T-helper 1 cell (primary cell): ENCODE measurements at regions not wholly inside any gene's neighbourhood (a gene's known extent, or its start where the extent isn't known, plus 50 kb on each side); places are given as distances from the start of the nearest gene placed in this dataset.

Experiments used
- DNase-seq, 5 donors: peaks; one replicate each; pipeline ENCODE4 v3.0.0-alpha.2; 2012 to 2020

DNA sequence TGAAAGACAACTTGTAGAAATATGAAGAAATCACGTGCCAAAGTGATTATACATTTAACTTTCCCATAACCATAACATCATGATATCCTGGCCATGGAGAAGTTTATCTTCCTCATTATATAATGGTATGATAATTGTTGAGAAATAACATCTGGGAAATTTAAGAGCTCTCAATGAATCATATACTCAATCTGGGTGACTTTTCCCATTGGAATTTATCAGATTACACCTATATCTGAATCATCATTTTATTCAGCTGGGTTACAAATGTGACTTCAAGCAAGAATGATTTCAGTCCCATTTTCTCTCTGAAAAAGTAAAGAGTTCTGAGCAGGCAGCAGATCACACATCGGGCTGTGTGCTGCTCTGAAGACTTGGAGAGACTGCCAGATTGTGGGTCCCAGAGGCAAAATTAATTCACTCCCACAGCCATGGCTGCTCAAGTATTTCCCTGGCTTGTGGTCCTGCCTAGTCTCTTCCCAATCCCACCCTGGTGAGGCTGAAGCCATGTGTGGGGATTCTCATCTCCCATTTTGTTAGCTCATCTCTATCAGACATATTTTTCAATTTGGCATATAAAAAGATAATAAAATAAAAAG is 278.0 kb downstream of the MRPL39 start:
- DNase-seq: no peak

GRCh38 chr21:25328736-25329135 is 278.5 kb downstream of the MRPL39 start:
- DNase-seq: no peak

- DNase-seq: no peak
Measured at GRCh38 chr21:25326181-25326580, 281.1 kb downstream of the MRPL39 start.

DNA sequence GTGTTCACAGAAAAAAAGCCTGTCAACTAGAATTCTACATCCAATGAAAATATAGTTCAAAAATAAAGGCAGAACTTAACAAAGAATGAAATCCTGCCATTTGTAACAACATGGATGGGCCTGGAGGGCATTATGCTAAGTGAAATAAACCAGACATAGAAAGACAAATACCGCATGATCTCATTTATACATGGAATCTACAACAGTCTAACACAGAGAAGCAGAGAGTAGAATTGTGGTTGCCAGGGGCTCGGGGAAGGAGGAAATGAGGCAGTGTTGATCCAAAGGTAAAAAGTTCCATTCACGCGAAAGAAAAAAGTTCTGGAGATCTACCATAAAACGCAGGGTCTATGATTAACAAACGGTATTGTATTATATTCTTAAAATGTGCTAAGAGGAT is 282.6 kb downstream of the MRPL39 start:
- DNase-seq: no peak

GRCh38 chr21:25323356-25323949 is 283.8 kb downstream of the MRPL39 start:
- DNase-seq: no peak

- no peak for DNase-seq
Measured at GRCh38 chr21:25314247-25314646, 293.0 kb downstream of the MRPL39 start.

- no peak for DNase-seq
Measured at GRCh38 chr21:25313829-25314228, 293.5 kb downstream of the MRPL39 start.

DNA sequence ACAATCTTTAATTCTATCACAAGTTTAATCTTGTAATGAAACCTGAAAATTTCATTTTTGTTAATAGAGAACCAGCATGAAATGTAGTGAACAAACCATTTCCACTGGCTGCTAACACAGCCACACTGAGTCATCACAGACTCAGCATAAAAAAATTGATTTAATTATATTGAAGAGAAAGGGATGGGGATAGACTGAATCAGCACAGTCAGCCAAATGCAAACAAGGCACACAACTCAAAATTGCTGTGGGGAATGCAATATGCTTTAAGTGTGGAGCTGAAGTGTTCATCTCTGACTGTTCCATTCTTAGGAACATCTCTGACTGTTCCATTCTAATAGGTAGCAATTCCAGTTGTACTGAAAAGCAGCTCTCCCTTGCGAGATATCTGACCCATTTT is 299.8 kb downstream of the MRPL39 start:
- DNase-seq: no peak

DNA sequence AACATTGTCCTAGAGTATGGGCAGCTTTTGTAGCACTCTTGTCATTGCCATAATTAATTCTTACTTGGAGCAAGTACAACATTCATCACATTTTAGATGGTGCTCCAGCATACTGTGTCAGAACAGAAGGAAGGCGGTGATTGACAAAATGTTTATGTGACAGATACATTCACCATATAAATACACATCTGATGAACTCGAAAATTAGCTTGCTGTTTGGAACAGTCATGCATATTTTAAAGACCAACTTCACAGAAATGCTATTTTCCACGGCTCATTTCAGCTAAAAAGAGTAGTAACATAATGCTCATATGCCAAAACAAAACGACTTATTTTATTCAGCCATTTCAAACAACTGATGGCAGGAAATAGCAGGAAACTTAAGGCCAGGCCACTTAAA is 302.7 kb downstream of the MRPL39 start:
- DNase-seq: no peak

GRCh38 chr21:25300632-25301031 is 306.6 kb downstream of the MRPL39 start:
- DNase-seq: no peak

GRCh38 chr21:25298512-25299491 is 308.5 kb downstream of the MRPL39 start:
- DNase-seq: peak in 1 of 5 donors; percentile 4

DNA sequence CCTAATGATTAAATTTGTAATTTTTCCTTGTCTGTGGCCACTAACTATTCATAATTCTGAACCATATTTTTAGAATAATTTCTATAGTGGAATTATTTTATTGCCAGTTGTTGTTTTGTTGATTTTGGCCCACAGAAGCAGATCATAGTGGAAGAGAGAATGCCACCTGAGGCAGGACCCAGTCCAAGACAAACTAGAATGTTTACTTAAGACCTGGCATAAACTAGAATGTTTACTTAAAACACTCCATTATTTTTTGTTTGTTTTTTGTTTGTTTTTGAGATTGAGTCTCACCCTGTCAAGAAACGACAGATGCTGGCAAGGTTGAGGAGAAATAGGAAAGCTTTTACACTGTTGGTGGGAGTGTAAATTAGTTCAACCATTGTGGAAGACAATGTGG is 310.2 kb downstream of the MRPL39 start:
- DNase-seq: no peak

DNA sequence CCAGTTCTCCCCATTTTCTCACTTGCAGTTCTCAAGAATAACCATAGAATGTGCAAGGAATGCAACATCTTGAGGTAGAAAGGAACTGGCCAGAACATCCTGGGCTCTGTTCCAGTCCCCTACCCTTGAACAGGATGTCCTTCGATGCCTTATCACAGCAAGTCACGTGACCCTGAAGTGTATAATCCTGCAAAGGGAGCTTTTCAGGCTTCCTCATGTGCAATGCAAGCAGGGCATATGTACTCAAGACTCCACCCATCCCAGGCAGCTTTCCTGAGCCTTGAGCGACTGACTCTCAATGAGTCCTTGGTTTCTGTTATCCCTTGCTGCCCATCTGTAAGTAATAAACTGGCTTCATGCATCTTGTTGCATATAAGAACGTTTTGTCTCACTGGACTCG is 311.0 kb downstream of the MRPL39 start:
- DNase-seq: no peak

GRCh38 chr21:25292396-25292795 is 314.9 kb downstream of the MRPL39 start:
- no peak for DNase-seq

- DNase-seq: peak in 1 of 5 donors; percentile 4
Measured at GRCh38 chr21:25283720-25284119, 323.6 kb downstream of the MRPL39 start.

DNA sequence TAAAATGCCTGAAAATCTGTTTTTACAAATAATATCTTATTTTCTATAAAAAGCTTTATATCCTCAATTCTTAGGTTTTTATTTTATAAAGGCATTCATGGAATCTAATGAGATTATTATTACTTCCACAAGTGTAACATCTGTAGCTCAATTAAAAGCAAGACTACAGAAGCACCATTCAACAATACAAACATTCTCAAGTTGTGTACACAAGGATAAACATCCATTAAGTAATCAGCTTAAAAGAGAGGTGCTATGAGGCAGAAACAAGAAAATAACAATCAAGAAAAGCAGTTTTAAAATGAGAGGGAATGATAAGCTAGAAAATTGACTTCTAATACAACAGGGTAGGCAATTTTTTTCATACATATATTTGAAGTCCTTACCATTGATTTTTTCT is 326.1 kb downstream of the MRPL39 start:
- no peak for DNase-seq

DNA sequence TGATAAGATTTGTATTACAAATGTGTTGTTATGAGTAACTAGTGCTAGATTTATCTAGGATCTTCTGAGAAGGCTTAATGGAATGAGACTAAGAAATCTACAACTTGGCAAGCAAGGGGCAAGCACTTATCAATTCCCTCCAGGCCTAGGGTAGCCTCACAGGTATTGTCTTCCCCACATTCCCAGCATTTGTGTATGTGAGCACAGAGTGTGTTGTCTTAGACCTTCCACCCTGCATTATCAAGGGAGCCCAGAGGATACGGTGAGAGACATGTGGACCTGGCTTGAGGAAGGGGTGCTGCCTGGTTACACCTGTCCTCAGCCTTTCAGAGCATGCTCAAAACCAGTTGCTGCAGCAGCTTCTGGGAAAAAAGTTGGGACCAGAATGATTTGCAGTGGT is 327.2 kb downstream of the MRPL39 start:
- DNase-seq: no peak

DNA sequence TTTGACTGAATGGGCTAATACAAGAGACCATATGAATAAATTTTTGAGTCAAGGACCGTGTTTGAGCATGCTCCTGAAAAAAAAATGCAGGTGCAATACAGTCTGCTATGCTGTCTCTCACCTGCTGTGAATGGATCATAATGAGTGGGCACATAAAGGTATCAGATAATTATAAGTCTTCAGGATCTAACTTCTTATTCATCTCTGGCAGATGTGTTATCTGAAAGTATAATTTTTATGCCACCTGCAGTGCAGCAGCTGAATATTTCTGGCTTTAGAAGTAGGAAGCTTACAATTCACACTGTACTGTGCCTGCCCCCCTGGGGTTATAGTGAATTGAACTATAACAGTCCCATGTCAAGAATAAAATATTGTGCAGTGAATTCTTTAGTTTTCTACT is 333.3 kb downstream of the MRPL39 start:
- DNase-seq: no peak

DNA sequence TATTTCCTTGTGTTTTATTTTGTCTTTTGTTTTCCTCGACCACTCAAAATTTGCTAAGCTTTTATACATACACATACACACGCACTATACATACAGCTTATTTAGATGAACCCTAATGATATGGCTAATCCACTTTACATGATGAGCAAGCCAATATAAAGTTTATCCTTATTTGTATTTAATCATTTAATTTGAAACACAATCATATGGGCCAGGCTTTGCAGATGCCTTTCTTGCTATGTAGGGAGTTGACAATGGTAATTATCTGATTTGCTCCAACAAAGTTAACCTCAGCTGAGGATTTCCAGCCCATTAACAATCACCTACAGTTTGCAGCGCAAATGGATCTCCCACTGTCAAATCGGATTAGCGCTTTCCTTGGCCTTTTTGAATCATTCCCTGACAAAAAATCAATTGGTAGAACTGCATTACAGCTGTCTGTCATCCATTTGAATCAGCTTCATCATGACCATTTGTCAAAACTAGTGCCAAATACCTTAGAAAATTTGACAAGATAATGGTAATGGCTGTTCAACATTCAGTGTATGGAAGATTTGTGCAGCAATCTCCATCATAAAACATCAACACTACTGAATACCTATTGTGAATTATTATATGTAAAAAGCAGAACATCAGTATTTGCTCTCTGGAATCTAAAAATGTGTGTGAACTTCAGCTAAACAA is 352.6 kb downstream of the MRPL39 start:
- DNase-seq: no peak

GRCh38 chr21:25246546-25246945 is 360.7 kb downstream of the MRPL39 start:
- DNase-seq: no peak

- no peak for DNase-seq
Measured at GRCh38 chr21:25244735-25245134, 362.5 kb downstream of the MRPL39 start.

DNA sequence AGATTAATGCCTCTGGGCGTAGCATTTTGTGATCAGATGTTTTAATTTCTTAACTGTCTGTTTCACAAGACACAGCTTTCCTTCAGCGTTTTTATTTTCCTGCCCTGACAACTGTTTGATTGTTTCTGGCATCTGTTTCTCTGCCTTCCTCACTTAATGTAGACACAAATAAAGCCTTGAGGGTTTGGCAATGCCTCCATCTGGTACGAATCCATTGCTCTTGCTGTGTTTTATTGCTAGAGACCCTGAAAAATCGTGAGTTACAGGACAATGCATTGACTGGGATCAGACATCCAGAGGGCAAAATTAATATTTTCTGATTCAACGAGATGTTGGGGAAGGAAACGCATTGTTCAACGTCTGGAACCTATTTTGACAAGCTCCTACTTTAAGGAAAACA is 363.5 kb downstream of the MRPL39 start:
- DNase-seq: no peak

DNA sequence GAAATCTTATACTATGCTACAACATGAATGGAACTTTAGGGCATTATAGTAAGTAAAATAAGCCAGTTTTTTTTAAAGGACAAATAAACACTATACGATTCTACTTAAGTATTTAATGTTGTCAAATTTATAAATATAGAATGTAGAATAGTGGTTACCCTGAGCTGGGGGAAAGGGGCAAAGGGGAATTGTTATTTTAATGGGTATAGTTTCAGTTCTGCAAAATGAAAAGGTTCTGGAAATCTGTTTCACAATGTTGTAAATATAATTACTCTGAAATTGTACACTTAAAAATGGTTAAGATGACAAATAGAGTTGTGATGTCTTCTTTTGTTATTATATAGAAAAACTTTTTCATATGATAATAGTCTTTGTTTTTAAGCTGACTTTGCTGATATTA is 366.3 kb downstream of the MRPL39 start:
- no peak for DNase-seq
